ENCODE measurements at regions not wholly inside any gene's neighbourhood (a gene's known extent, or its start where the extent isn't known, plus 50 kb on each side); places are given as distances from the start of the nearest gene placed in this dataset.
"Not testable (repeated sequence)": the region's sequence is repeated elsewhere in the genome, so short reads cannot be mapped to it uniquely, and the experiment has no call there.

DNA sequence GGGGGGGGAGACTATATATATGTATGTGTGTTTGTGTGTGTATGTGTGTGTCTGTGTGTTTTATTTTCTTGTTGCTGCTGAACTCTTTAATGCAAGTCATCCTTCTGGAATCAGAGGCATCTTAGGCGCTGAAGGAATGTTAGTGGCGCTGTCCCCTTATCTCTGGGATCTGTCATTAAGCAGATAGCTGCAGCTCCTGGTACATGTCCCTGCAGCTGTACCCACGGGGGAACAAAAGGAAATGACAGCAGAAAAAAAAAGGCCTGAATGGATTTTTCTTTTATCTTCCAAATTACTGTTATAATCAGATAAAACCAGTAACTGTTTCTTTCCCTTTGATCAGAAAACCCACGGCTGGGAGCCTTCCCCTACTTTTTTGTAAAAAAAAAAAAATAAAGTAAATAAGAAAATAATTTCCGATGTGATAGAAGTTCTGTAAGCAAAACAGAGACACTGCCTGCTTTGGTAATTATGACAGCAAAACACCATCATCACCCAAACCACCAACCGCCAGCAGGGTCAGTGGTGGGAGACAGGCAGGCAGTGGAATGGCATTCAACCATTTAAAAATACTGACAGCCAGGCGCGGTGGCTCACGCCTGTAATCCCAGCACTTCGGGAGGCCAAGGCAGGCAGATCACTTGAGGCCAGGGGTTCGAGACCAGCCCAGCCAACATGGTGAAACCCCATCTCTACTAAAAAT is 411.3 kb upstream of the ZNF722 start:
- H3K4me3 ChIP-seq (ENCODE audit: low read depth in 1 of 2, low read length in 2 of 2); H3K9me3 ChIP-seq (ENCODE audit: control insufficient read depth in 1 of 2, low read length in 2 of 2); H3K36me3 ChIP-seq (ENCODE audit: control insufficient read depth in 1 of 2, insufficient read depth in 2 of 2, low read length in 2 of 2); H3K4me1 ChIP-seq (ENCODE audit: control insufficient read depth in 1 of 2, insufficient read depth in 2 of 2, low read length in 2 of 2); H3K9ac ChIP-seq (ENCODE audit: low read depth in 1 of 2, low read length in 2 of 2); H3K27me3 ChIP-seq (ENCODE audit: control insufficient read depth in 1 of 2, insufficient read depth in 2 of 2, low read length in 2 of 2); H3K27ac ChIP-seq (ENCODE audit: low read depth, low read length): not testable (repeated sequence)

- H3K27ac ChIP-seq (ENCODE audit: low read depth, low read length); H3K4me1 ChIP-seq (ENCODE audit: control insufficient read depth in 1 of 2, insufficient read depth in 2 of 2, low read length in 2 of 2); H3K27me3 ChIP-seq (ENCODE audit: control insufficient read depth in 1 of 2, insufficient read depth in 2 of 2, low read length in 2 of 2); H3K9ac ChIP-seq (ENCODE audit: low read depth in 1 of 2, low read length in 2 of 2); H3K9me3 ChIP-seq (ENCODE audit: control insufficient read depth in 1 of 2, low read length in 2 of 2); H3K4me3 ChIP-seq (ENCODE audit: low read depth in 1 of 2, low read length in 2 of 2); H3K36me3 ChIP-seq (ENCODE audit: control insufficient read depth in 1 of 2, insufficient read depth in 2 of 2, low read length in 2 of 2): not testable (repeated sequence)
These were observed 407.4 kb upstream of the ZNF722 start for GRCh38 chr7:63591249-63591648.

DNA sequence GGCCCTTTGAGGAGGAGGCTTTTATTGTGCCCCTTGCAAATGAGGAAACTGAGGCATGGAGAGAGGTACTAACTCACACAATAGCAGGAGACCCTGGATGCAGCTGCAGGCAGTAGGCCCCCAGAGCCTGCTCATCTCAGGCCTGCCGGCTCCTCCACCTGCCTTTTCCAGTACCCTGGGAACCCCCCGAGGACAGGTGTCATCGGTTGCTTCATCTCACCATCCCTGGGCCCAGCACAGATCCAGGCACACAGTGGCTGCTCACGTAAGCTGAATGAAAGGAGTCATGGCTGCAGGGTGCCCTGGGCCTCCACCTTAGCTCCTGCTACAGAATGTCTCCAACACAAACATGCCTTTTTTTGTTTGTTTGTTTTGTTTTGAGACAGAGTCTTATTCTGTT is 394.8 kb upstream of the ZNF722 start:
- not testable (repeated sequence) for H3K27ac ChIP-seq (ENCODE audit: low read depth, low read length); H3K4me3 ChIP-seq (ENCODE audit: low read depth in 1 of 2, low read length in 2 of 2); H3K36me3 ChIP-seq (ENCODE audit: control insufficient read depth in 1 of 2, insufficient read depth in 2 of 2, low read length in 2 of 2); H3K9ac ChIP-seq (ENCODE audit: low read depth in 1 of 2, low read length in 2 of 2); H3K27me3 ChIP-seq (ENCODE audit: control insufficient read depth in 1 of 2, insufficient read depth in 2 of 2, low read length in 2 of 2); H3K9me3 ChIP-seq (ENCODE audit: control insufficient read depth in 1 of 2, low read length in 2 of 2); H3K4me1 ChIP-seq (ENCODE audit: control insufficient read depth in 1 of 2, insufficient read depth in 2 of 2, low read length in 2 of 2)

DNA sequence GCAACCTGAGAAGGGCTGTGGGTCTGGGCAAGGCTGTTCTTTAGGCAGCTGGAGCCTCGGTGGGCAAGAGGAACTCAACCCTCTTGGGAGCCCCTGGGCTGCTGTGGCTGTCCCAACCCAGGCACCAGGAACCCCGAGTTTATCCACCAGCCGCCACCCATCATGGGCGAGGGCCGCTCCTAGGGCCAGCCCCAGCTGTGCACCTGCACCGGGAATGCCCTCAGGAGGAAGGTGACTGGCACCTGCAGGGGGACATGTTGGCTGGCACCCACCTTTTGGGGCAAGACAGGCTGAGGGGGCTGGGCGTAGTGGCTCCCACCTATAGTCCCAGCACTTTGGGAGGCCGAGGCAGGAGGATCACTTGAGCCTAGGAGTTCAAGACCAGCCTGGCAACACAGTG is 393.8 kb upstream of the ZNF722 start:
- H3K9ac ChIP-seq (ENCODE audit: low read depth in 1 of 2, low read length in 2 of 2); H3K36me3 ChIP-seq (ENCODE audit: control insufficient read depth in 1 of 2, insufficient read depth in 2 of 2, low read length in 2 of 2); H3K4me1 ChIP-seq (ENCODE audit: control insufficient read depth in 1 of 2, insufficient read depth in 2 of 2, low read length in 2 of 2); H3K27me3 ChIP-seq (ENCODE audit: control insufficient read depth in 1 of 2, insufficient read depth in 2 of 2, low read length in 2 of 2); H3K9me3 ChIP-seq (ENCODE audit: control insufficient read depth in 1 of 2, low read length in 2 of 2); H3K27ac ChIP-seq (ENCODE audit: low read depth, low read length); H3K4me3 ChIP-seq (ENCODE audit: low read depth in 1 of 2, low read length in 2 of 2): not testable (repeated sequence)

DNA sequence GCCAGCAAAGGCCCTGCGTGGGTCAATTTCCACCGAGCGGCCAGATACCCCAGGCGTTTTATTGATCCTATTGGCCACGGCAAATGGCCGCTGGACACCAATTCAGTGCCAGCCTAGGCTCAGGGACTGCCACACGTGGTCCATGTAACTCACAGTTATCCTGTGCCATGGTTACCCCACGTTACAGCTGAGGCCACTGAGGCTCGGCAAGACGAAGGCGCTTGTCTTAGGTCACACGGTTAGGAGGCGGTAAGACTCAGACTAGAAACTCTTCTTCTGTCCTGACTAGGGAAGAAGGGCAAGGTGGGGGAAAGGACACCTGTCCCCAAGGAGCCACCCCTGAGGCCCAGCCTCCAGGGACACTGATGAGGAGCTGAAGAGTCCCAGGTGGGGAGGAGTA is 381.1 kb upstream of the ZNF722 start:
- H3K9me3 ChIP-seq (ENCODE audit: control insufficient read depth in 1 of 2, low read length in 2 of 2); H3K9ac ChIP-seq (ENCODE audit: low read depth in 1 of 2, low read length in 2 of 2); H3K4me3 ChIP-seq (ENCODE audit: low read depth in 1 of 2, low read length in 2 of 2); H3K27me3 ChIP-seq (ENCODE audit: control insufficient read depth in 1 of 2, insufficient read depth in 2 of 2, low read length in 2 of 2); H3K4me1 ChIP-seq (ENCODE audit: control insufficient read depth in 1 of 2, insufficient read depth in 2 of 2, low read length in 2 of 2); H3K36me3 ChIP-seq (ENCODE audit: control insufficient read depth in 1 of 2, insufficient read depth in 2 of 2, low read length in 2 of 2); H3K27ac ChIP-seq (ENCODE audit: low read depth, low read length): not testable (repeated sequence)

- not testable (repeated sequence) for H3K4me1 ChIP-seq (ENCODE audit: control insufficient read depth in 1 of 2, insufficient read depth in 2 of 2, low read length in 2 of 2); H3K9me3 ChIP-seq (ENCODE audit: control insufficient read depth in 1 of 2, low read length in 2 of 2); H3K9ac ChIP-seq (ENCODE audit: low read depth in 1 of 2, low read length in 2 of 2)
These were observed 378.4 kb upstream of the ZNF722 start for GRCh38 chr7:63620169-63620735.

GRCh38 chr7:63627590-63628485 is 370.8 kb upstream of the ZNF722 start:
- not testable (repeated sequence) for H3K4me3 ChIP-seq (ENCODE audit: low read depth in 1 of 2, low read length in 2 of 2); H3K27me3 ChIP-seq (ENCODE audit: control insufficient read depth in 1 of 2, insufficient read depth in 2 of 2, low read length in 2 of 2); H3K36me3 ChIP-seq (ENCODE audit: control insufficient read depth in 1 of 2, insufficient read depth in 2 of 2, low read length in 2 of 2); H3K27ac ChIP-seq (ENCODE audit: low read depth, low read length); H3K4me1 ChIP-seq (ENCODE audit: control insufficient read depth in 1 of 2, insufficient read depth in 2 of 2, low read length in 2 of 2); H3K9me3 ChIP-seq (ENCODE audit: control insufficient read depth in 1 of 2, low read length in 2 of 2); H3K9ac ChIP-seq (ENCODE audit: low read depth in 1 of 2, low read length in 2 of 2)

More at GRCh38 chr7:63620169-63620735, 378.4 kb upstream of the ZNF722 start:
- not testable (repeated sequence) for H3K27me3 ChIP-seq (ENCODE audit: control insufficient read depth in 1 of 2, insufficient read depth in 2 of 2, low read length in 2 of 2); H3K4me3 ChIP-seq (ENCODE audit: low read depth in 1 of 2, low read length in 2 of 2); H3K36me3 ChIP-seq (ENCODE audit: control insufficient read depth in 1 of 2, insufficient read depth in 2 of 2, low read length in 2 of 2); H3K27ac ChIP-seq (ENCODE audit: low read depth, low read length)

DNA sequence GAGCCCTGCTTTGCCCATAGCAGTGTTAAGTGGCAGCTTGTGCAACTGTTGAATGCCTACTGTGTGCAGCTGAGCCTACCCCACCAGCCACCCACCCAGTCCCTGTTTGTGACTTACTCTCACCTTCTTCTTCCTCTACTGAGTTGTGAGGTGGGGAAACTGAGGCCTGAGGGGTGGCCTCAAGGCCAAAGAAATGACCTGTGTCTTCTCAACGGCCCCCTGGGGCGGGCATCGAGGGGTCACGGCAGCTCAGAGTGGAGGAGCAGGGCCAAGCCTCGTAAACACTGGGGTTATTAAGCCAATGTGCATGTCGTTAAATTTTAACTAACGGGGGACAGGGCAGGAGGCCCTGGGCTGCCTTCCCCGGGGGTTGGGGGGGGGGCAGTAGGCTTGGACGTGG is 369.6 kb upstream of the ZNF722 start:
- not testable (repeated sequence) for H3K9me3 ChIP-seq (ENCODE audit: control insufficient read depth in 1 of 2, low read length in 2 of 2); H3K36me3 ChIP-seq (ENCODE audit: control insufficient read depth in 1 of 2, insufficient read depth in 2 of 2, low read length in 2 of 2); H3K4me1 ChIP-seq (ENCODE audit: control insufficient read depth in 1 of 2, insufficient read depth in 2 of 2, low read length in 2 of 2)

DNA sequence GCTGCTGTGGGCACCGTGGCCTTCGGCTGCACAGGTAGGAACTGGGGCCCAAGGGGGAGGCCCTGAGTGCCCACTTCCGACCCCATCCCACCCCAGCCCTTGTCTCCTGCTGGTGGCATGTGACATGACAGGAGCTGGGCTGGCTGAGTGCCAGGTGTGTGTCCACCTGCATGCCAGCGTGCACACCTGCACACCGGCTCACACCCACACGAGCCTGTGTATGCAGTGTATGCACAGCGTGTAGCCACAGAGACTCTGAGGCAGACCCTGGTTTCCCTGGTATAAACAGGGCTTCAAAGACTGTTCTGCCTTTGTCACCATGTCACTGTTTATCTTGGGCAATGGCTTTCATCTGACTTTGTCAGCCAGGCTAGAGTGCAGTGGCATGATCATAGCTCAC is 362.1 kb upstream of the ZNF722 start:
- not testable (repeated sequence) for H3K9ac ChIP-seq (ENCODE audit: low read depth in 1 of 2, low read length in 2 of 2); H3K4me3 ChIP-seq (ENCODE audit: low read depth in 1 of 2, low read length in 2 of 2); H3K9me3 ChIP-seq (ENCODE audit: control insufficient read depth in 1 of 2, low read length in 2 of 2); H3K27ac ChIP-seq (ENCODE audit: low read depth, low read length); H3K27me3 ChIP-seq (ENCODE audit: control insufficient read depth in 1 of 2, insufficient read depth in 2 of 2, low read length in 2 of 2); H3K4me1 ChIP-seq (ENCODE audit: control insufficient read depth in 1 of 2, insufficient read depth in 2 of 2, low read length in 2 of 2); H3K36me3 ChIP-seq (ENCODE audit: control insufficient read depth in 1 of 2, insufficient read depth in 2 of 2, low read length in 2 of 2)

More for the DNA sequence above, 369.6 kb upstream of the ZNF722 start:
- H3K9ac ChIP-seq (ENCODE audit: low read depth in 1 of 2, low read length in 2 of 2); H3K27ac ChIP-seq (ENCODE audit: low read depth, low read length); H3K27me3 ChIP-seq (ENCODE audit: control insufficient read depth in 1 of 2, insufficient read depth in 2 of 2, low read length in 2 of 2); H3K4me3 ChIP-seq (ENCODE audit: low read depth in 1 of 2, low read length in 2 of 2): not testable (repeated sequence)

- not testable (repeated sequence) for H3K9ac ChIP-seq (ENCODE audit: low read depth in 1 of 2, low read length in 2 of 2); H3K27ac ChIP-seq (ENCODE audit: low read depth, low read length); H3K4me1 ChIP-seq (ENCODE audit: control insufficient read depth in 1 of 2, insufficient read depth in 2 of 2, low read length in 2 of 2); H3K36me3 ChIP-seq (ENCODE audit: control insufficient read depth in 1 of 2, insufficient read depth in 2 of 2, low read length in 2 of 2); H3K27me3 ChIP-seq (ENCODE audit: control insufficient read depth in 1 of 2, insufficient read depth in 2 of 2, low read length in 2 of 2); H3K9me3 ChIP-seq (ENCODE audit: control insufficient read depth in 1 of 2, low read length in 2 of 2); H3K4me3 ChIP-seq (ENCODE audit: low read depth in 1 of 2, low read length in 2 of 2)
These were observed 333.1 kb upstream of the ZNF722 start for GRCh38 chr7:63665553-63665952.
